DMS153 (cell line): ENCODE measurements at regions not wholly inside any gene's neighbourhood (a gene's known extent, or its start where the extent isn't known, plus 50 kb on each side); places are given as distances from the start of the nearest gene placed in this dataset.

Experiments used
- DNase-seq: peaks from one replicate; lab custom pipeline; 2025; lab: John Stamatoyannopoulos, UW

DNA sequence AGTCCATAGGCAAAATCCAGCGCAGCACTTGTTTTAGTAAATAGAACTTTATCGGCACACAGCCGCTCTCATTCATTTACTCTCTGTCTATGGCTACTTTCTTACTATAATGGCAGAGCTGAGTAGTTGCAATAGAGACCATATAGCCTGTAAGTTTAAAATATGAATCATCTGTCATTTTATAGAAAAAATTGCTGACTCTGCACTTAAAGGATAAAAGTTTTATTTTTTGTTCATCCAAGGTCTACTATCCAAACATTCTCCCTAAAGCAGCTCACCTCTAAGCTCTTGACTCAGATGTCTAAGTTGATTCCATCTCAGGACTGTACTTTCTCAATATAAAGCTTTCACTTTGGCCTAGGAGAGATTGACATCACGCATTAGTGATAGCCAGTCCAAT, 825.7 kb downstream of the OLFM4 start:
- DNase-seq: no peak

GRCh38 chr13:53856573-53857195, 828.1 kb downstream of the OLFM4 start:
- DNase-seq: no peak

- no peak for DNase-seq
Observed at GRCh38 chr13:53863520-53863919, 834.9 kb downstream of the OLFM4 start.

DNA sequence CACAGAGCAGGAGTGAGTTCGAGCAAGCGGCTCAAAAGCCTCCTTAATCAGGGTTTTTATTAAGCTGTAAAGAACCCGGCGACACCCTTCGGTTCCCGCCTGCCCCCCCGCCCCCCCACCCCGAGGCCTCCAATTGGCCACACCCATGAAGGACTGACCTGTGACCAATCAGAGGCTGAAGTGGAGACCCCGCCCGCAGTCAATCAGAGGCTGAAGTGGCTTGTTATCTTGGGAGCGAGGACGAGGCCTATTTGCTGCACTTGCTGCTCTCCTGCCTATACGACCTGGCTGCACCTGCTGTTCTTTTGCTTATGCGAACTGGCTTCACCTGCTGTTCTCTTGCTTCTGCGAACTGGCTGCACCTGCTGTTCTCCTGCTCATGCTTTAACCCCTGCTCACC, 844.9 kb downstream of the OLFM4 start:
- DNase-seq: peak; percentile 96

DNA sequence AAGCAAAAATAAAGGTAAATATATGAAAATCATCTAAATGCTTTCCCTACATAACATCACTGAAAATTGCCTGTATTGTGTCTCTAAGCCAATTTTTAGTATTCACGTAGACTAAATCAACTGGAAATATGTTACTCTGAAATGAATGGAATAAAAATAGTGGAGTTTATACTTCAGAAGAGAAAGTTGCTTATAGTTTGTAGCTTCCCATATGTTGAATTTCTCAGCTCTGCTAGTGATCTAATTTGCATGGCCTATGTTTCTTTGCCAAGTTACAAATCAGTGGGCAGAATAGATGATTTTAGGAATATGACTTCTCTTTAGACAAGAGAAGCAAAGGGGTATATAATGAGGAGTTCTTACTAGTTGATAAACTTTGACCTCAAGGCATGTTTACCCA, 850.2 kb downstream of the OLFM4 start:
- no peak for DNase-seq

DNA sequence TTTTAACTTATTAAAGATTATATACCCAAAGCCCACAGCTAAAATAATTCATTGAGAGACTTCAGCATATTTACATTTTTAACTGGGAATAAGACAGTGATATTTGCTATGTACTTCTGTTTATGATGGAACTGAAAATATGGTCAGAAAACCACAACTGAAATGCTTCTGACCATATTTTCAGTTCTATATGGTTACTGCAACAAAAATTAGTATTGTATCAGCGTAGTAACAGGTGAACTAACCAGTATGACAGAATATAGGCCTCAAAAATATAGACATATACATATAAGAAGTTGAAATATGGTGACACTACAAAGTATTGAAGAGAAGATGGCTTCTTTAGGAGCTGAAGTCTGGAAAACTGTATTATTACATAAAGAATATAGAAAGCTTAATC, 857.4 kb downstream of the OLFM4 start:
- DNase-seq: no peak

- no peak for DNase-seq
Observed at GRCh38 chr13:53890696-53891095, 862.1 kb downstream of the OLFM4 start.

DNA sequence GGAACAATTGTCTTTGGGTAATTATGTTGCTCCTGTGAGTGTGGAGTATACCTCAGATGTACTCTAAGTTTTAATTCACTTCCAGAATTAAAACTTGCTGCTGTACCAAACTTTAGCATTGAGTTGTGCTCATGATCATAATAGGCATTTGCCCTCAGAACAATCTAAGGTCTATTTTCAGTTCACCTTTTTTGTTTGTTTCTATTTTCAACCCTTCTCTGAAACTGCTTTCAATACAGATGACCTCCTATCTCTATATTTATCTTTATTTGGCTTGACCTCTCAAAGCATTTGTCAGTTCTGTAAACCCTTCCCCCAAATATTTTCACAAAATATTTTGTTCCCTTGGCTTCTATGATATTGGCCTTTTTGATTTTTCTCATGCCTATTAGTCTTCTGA, 873.0 kb downstream of the OLFM4 start:
- no peak for DNase-seq

- no peak for DNase-seq
Observed at GRCh38 chr13:53907891-53908290, 879.3 kb downstream of the OLFM4 start.

DNA sequence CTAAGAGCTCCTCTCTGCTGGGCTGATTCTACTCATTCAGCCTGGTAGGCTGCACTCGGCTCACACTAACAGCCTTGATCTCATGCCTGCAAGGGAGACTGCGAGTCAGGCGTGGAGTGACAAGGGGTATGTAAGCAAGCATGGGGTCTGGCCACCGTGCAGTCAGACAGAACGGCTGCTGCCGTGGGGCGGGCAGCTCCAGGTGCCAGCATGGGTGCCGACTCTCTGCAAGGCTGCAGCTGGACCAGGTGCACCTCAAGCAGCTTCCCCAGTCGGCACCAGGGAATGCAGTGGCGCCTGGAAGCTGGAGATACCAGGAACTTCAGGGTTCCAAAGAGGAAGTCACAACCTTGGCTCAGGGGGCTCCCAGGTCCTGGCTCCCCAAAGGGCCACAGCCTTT, 892.3 kb downstream of the OLFM4 start:
- DNase-seq: no peak

DNA sequence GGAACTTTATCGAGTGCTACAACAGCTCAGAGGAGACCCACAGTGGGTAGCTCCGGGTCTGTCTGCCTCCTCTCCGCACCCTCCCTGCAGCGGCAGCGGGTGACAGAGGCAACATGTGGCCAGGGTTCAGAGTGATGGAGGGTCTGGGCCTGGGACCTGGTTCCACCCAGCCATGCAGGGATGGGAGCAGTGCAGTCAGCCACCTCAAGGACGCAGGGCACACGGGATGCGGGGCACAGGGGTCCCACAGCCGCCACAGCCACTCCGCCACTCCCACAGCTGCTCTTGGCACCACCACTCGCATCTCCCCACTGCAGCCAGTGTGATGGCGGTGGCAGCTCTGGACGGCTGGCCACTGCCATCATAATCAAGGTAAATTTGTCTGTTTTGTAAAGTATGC, 892.9 kb downstream of the OLFM4 start:
- no peak for DNase-seq

DNA sequence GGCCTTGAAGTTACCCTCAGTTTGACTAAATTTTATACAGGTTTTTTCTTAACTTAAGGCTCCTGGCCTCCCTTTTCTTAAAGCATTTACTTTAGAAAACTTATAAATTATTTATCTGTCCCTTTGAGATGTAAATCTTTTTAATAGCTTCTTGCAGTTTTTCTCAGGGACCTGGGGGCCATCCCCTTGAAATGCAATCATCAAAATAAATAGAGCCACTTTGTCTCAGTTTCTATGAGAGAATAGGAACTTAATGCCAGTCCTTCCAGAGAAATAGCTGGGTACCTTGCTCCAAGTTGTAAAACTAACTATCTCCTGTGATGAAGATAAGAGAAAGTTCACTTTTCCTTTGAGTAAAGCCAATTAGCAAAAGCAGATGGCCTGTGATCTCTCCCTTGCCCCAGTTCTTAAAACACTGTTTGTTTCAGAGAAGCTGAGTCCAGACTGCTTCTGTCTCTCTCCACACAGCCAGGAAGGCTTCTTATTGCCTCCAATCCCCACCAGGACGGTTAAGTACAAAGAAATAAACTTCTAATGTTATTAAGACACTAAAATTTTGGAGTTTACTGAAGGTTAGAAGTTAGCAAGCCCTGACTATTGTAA, 913.1 kb downstream of the OLFM4 start:
- no peak for DNase-seq

DNA sequence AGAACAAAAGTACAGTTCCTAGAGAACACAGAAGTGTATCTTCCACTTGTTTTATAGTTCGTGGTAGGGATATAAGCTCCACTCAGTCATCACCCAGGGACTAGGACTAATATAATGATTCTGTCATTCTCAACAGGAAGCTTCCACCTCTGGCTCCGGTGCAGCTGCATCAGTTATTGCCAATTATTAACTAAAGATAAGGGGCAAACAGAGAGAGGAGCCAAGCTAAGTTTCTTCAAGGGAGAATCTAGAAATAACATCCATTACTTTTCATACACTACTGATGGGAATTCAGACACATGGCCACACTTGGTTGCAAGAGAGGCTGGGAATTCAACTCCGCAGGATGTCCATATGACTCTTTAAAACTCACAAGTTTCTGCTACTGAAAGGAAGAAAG, 917.9 kb downstream of the OLFM4 start:
- no peak for DNase-seq

DNA sequence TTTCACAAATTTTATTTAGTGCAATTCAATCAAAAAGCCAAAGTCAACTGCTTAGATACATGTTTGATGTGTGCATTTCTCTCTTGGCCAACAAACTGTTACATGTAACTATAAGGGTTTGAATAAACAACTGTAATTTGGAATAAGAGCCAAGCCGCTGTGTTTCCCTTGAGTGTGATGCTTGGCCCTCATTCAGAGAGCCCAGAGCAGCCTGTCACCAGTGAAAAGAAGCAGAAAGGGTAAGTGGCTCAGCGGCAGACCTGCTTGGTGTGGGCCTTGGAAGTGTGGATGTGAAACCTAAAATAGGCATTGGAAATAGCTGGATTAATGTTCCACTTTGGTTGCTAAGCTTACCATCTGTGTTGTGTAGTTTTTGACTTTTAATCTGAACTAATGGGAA, 924.6 kb downstream of the OLFM4 start:
- peak; percentile 5 for DNase-seq
